LNCAP (cell line): ENCODE measurements at regions not wholly inside any gene's neighbourhood (a gene's known extent, or its start where the extent isn't known, plus 50 kb on each side); places are given as distances from the start of the nearest gene placed in this dataset.

ENCODE experiments used
- CTCF ChIP-seq: fragments of 450-650 bp; IDR thresholded peaks from 2 replicates; pipeline ENCODE4 v1.5.1; 2017; ENCODE audit warnings: mild to moderate bottlenecking

GRCh38 chr4:130714006-130714405 is 1618.1 kb downstream of the C4orf33 start:
- TF ChIP-seq CTCF = no peak

DNA sequence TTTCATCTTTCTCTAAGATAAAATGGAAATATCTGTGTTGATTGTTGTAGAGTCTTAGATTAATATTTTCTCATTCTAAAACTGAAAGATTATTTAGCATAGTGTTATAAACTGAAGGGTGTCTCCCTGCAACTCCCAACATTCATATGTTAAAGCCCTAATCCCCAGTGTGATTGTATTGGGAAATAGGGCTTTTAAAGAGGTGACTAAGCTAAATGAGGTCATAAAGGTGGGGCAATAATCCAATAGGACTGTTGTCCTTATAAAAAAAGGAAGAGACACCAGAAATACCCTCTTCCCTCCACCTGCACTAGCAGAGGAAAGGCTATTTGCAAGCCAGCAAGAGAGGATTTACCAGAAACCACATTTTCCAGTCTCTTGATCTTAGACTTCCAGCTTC is 1626.4 kb downstream of the C4orf33 start:
- TF ChIP-seq CTCF = no peak

- TF ChIP-seq CTCF = no peak
Observed at GRCh38 chr4:130736436-130737185, 1640.7 kb downstream of the C4orf33 start.

DNA sequence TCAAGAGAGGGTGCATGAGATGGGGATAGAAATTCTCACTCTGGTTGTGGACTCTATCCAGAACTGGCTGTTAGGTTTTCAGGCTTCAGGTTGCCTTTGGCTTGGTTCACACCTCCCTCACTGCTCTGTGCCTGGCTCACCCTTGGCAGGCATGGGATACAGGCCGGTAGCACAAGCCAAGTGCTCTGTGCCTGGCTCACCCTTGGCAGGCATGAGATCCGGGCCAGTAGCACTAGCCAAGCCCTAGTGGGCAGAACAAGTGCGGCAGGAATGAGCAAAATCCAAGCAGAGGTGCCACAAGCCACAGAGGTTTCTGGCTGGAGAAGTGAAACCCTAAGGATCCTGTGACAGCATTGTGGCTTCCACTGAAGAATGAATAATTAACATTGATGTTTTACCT is 1642.3 kb downstream of the C4orf33 start:
- no peak for TF ChIP-seq CTCF

DNA sequence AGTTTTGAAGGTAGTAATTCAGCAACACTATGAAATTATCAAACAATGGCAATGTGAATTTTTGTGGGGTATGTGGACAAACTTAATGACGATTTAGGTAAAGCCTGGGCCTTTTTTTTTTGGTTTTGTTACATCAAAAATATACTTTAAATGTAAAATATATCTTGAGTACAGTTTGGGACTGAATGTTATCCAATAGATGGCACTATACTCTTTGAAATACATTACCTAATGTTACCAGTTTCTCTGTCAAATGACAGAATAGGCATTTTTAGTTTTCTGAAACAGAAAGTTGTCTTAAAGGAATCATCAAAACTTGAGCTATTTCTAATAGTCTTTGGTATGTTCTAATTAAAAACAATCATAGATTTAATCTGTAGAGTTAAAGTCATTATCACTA is 1651.9 kb downstream of the C4orf33 start:
- peak; percentile 48; the same call in 1 of the 2 replicates for TF ChIP-seq CTCF

DNA sequence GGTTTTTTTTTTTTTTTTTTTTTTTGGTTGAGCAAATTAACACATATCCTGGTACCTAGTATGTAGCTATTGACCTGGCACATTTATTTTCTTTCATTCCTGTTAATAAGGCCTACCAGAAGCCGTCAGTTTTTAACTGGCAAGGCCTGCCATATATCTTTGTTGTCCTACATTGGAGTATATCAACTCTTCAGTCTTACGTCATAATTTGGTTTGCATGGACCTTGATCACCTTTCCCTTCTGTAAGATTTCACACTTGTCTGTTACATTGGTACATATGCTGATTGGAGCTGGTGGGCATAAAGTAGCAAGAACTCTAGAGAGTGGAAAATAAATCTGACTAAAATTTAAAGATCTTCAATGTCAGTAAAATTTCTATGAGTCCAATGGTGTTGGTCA is 1658.0 kb downstream of the C4orf33 start:
- no peak for TF ChIP-seq CTCF

GRCh38 chr4:130760246-130760645 is 1664.3 kb downstream of the C4orf33 start:
- no peak for TF ChIP-seq CTCF

GRCh38 chr4:130808492-130808891 is 1712.5 kb downstream of the C4orf33 start:
- TF ChIP-seq CTCF = peak; percentile 65
